GM10266 (cell line): ENCODE measurements at regions not wholly inside any gene's neighbourhood (a gene's known extent, or its start where the extent isn't known, plus 50 kb on each side); places are given as distances from the start of the nearest gene placed in this dataset.

Experiments
- DNase-seq: peaks from one replicate; pipeline ENCODE4 v3.0.0; 2012; ENCODE audit errors: extremely low spot score
- CTCF ChIP-seq: IDR thresholded peaks from 2 replicates; pipeline ENCODE4 v1.5.1; 2012; ENCODE audit warnings: mild to moderate bottlenecking, low read depth; ENCODE audit not compliant: control insufficient read depth, insufficient read depth; ENCODE audit errors: missing control alignments

- DNase-seq: no peak
- TF ChIP-seq CTCF: no peak
Measured at GRCh38 chr16:11456741-11457140, 111.5 kb downstream of the RMI2 start.

- no peak for TF ChIP-seq CTCF
- no peak for DNase-seq
Measured at GRCh38 chr16:11459722-11460121, 114.5 kb downstream of the RMI2 start.

- TF ChIP-seq CTCF: no peak
- no peak for DNase-seq
Measured at GRCh38 chr16:11460820-11461594, 115.7 kb downstream of the RMI2 start.

- no peak for DNase-seq
- TF ChIP-seq CTCF: no peak
Measured at GRCh38 chr16:11461595-11461990, 116.3 kb downstream of the RMI2 start.

- no peak for TF ChIP-seq CTCF
- no peak for DNase-seq
Measured at GRCh38 chr16:11462036-11462435, 116.8 kb downstream of the RMI2 start.

GRCh38 chr16:11462861-11463260 lies 117.6 kb downstream of the RMI2 start:
- no peak for TF ChIP-seq CTCF

GRCh38 chr16:11464241-11464640 lies 119.0 kb downstream of the RMI2 start:
- DNase-seq: no peak

More at GRCh38 chr16:11462861-11463260, 117.6 kb downstream of the RMI2 start:
- no peak for DNase-seq

More at GRCh38 chr16:11464241-11464640, 119.0 kb downstream of the RMI2 start:
- no peak for TF ChIP-seq CTCF
